IPS-15b (cell line): ENCODE measurements at regions not wholly inside any gene's neighbourhood (a gene's known extent, or its start where the extent isn't known, plus 50 kb on each side); places are given as distances from the start of the nearest gene placed in this dataset.

Experiments used
- H3K27me3 ChIP-seq: one replicate; pipeline ENCODE4 v1.6.1; 2013; ENCODE audit warnings: low read length; ENCODE audit not compliant: control insufficient read depth, insufficient read depth
- H3K36me3 ChIP-seq: one replicate; pipeline ENCODE4 v1.6.1; 2013; ENCODE audit warnings: low read length; ENCODE audit not compliant: control insufficient read depth, insufficient read depth
- H3K4me1 ChIP-seq: one replicate; pipeline ENCODE4 v1.6.1; 2013; ENCODE audit warnings: mild to moderate bottlenecking, low read length; ENCODE audit not compliant: control insufficient read depth, insufficient read depth
- H3K4me3 ChIP-seq: one replicate; pipeline ENCODE4 v1.5.1; 2013; ENCODE audit warnings: low read depth, low read length
- H3K9ac ChIP-seq: one replicate; pipeline ENCODE4 v1.6.1; 2013; ENCODE audit warnings: low read depth, mild to moderate bottlenecking, low read length
- H3K9me3 ChIP-seq: one replicate; pipeline ENCODE4 v1.6.1; 2013; ENCODE audit warnings: mild to moderate bottlenecking, low read length; ENCODE audit not compliant: control insufficient read depth, insufficient read depth

DNA sequence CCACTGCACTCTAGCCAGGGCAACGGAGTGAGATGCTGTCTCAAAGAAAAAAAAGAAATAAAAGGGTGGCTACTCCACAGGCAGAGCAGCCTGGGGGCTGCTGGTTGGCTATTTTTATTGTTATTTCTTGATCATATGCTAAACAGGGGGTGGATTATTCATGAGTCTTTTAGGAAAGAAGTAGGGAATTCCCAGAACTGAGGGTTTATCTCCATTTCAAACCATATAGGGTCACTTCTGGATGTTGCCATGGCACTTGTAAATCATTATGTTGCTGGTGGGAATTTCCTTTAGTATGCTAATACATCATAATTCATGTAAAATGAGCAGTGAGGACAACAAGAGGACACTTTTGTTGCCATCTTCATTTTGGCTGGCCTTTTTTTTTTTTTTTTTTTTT, 52.1 kb upstream of the GHITM start:
- Histone ChIP-seq H3K9me3 (no peaks in the 10 kb centered on the region), H3K9ac (no peak overlapping the region), H3K4me3 (no peak overlapping the region), H3K27me3 (no peaks in the 10 kb centered on the region), H3K36me3 (no peaks in the 10 kb centered on the region), H3K4me1 (no peaks in the 10 kb centered on the region)

- Histone ChIP-seq H3K4me3 (no peak overlapping the region), H3K9ac (no peak overlapping the region), H3K4me1 (no peaks in the 10 kb centered on the region), H3K9me3 (no peaks in the 10 kb centered on the region), H3K27me3 (no peaks in the 10 kb centered on the region), H3K36me3 (no peaks in the 10 kb centered on the region)
Observed at GRCh38 chr10:84088626-84089025, 50.7 kb upstream of the GHITM start.

- H3K36me3 ChIP-seq = no peaks in the 10 kb centered on the region
Observed at GRCh38 chr10:84089162-84089561, 50.1 kb upstream of the GHITM start.

More at GRCh38 chr10:84089162-84089561, 50.1 kb upstream of the GHITM start:
- Histone ChIP-seq H3K9me3 (no peaks in the 10 kb centered on the region), H3K9ac (no peak overlapping the region), H3K4me3 (no peak overlapping the region), H3K27me3 (no peaks in the 10 kb centered on the region), H3K4me1 (no peaks in the 10 kb centered on the region)
